Ishikawa (cell line): ENCODE measurements at regions not wholly inside any gene's neighbourhood (a gene's known extent, or its start where the extent isn't known, plus 50 kb on each side); places are given as distances from the start of the nearest gene placed in this dataset.

ENCODE experiments used
- CEBPB ChIP-seq: IDR thresholded peaks from 2 replicates; pipeline ENCODE4 v1.6.1; 2012
- CREB1 ChIP-seq: IDR thresholded peaks from 2 replicates; pipeline ENCODE4 v1.6.1; 2012; ENCODE audit warnings: low read depth
- EGR1 ChIP-seq: IDR thresholded peaks from 2 replicates; pipeline ENCODE4 v1.6.1; 2012
- EP300 ChIP-seq: IDR thresholded peaks from 2 replicates; pipeline ENCODE4 v1.6.1; 2012; ENCODE audit warnings: borderline replicate concordance
- FOXM1 ChIP-seq: IDR thresholded peaks from 2 replicates; pipeline ENCODE4 v1.6.1; 2012; ENCODE audit warnings: low read depth, borderline replicate concordance
- NFIC ChIP-seq: IDR thresholded peaks from 2 replicates; pipeline ENCODE4 v1.6.1; 2012
- RAD21 ChIP-seq: IDR thresholded peaks from 2 replicates; pipeline ENCODE4 v1.6.1; 2012; ENCODE audit warnings: low read depth
- REST ChIP-seq: IDR thresholded peaks from 2 replicates; pipeline ENCODE4 v1.6.1; 2012; ENCODE audit warnings: low read depth, mild to moderate bottlenecking
- TAF1 ChIP-seq: IDR thresholded peaks from 2 replicates; pipeline ENCODE4 v1.6.1; 2012; ENCODE audit warnings: low read depth, mild to moderate bottlenecking
- TCF12 ChIP-seq: IDR thresholded peaks from 2 replicates; pipeline ENCODE4 v1.6.1; 2012; ENCODE audit warnings: low read depth
- TEAD4 ChIP-seq: IDR thresholded peaks from 2 replicates; pipeline ENCODE4 v1.6.1; 2012
- YY1 ChIP-seq: IDR thresholded peaks from 2 replicates; pipeline ENCODE4 v1.6.1; 2012; ENCODE audit warnings: low read depth
- ZBTB7A ChIP-seq: IDR thresholded peaks from 2 replicates; pipeline ENCODE4 v1.6.1; 2012; ENCODE audit warnings: low read depth
- TF ChIP-seq, protein P1 (sequence below): IDR thresholded peaks from 2 replicates; pipeline ENCODE4 v1.6.1; 2012
- TF ChIP-seq, protein P2 (sequence below): IDR thresholded peaks from 2 replicates; pipeline ENCODE4 v1.6.1; 2012

GRCh38 chr3:24937228-24937627 lies 442.6 kb upstream of the THRB start:
- TF ChIP-seq, protein P1, sequence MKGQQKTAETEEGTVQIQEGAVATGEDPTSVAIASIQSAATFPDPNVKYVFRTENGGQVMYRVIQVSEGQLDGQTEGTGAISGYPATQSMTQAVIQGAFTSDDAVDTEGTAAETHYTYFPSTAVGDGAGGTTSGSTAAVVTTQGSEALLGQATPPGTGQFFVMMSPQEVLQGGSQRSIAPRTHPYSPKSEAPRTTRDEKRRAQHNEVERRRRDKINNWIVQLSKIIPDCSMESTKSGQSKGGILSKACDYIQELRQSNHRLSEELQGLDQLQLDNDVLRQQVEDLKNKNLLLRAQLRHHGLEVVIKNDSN = no peak
- no peak for TF ChIP-seq TEAD4
- no peak for TF ChIP-seq CREB1
- TF ChIP-seq FOXM1 = no peak
- no peak for TF ChIP-seq RAD21
- no peak for TF ChIP-seq EGR1
- no peak for TF ChIP-seq ZBTB7A
- TF ChIP-seq, protein P2, sequence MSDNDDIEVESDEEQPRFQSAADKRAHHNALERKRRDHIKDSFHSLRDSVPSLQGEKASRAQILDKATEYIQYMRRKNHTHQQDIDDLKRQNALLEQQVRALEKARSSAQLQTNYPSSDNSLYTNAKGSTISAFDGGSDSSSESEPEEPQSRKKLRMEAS = no peak
- no peak for TF ChIP-seq TCF12

DNA sequence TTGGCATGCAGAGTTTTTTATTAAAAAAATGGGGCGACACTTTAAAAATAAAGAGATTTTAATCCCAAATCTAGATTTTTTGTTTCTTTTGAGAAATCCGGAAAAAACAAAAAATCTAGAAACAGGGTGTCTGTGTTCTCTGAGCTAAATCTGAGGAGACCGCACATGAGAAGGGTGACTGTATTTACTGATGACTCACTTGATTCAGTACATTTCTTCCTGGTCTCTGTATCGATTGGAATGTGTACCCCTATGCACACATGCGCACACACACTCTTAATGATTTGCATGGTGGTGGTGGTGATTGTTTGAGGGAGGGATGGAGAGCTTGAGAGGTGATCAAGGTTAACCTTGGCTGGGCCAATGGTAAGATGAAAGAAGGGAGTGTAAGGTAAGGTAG lies 443.1 kb upstream of the THRB start:
- TF ChIP-seq TCF12 (no peak), FOXM1 (no peak), CEBPB (no peak), EP300 (no peak), RAD21 (no peak), NFIC (no peak), EGR1 (no peak), TAF1 (no peak), YY1 (no peak)
- TF ChIP-seq, protein P1 = no peak

GRCh38 chr3:24943961-24944360 lies 449.3 kb upstream of the THRB start:
- TF ChIP-seq NFIC = no peak
- no peak for TF ChIP-seq TAF1
- no peak for TF ChIP-seq TCF12
- no peak for TF ChIP-seq TEAD4
- no peak for TF ChIP-seq RAD21
- TF ChIP-seq REST = no peak
- TF ChIP-seq ZBTB7A = no peak
- TF ChIP-seq EP300 = no peak
- TF ChIP-seq CREB1 = no peak

- TF ChIP-seq FOXM1 = no peak
- TF ChIP-seq TEAD4 = no peak
- TF ChIP-seq TCF12 = no peak
- no peak for TF ChIP-seq ZBTB7A
- TF ChIP-seq, protein P2 = no peak
Measured at GRCh38 chr3:24944805-24945520, 450.3 kb upstream of the THRB start.

DNA sequence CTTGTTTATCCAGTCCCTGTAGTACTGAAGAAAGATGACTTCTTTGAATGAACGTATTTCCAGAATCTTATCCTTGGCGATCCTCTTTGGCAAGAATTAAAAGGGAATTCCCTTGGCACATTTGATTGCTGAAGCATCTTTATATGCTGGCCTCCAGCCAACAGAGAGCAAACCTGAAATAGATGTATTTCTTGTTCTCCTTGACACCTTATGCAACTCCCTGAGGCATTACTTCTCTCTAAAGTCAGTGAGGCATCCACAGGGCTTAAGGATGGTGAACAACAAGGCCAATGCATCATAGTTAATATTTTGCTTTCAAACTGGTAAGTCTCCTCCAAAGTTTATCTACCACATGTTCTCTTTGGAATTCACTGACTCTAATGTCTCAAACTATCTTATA lies 450.9 kb upstream of the THRB start:
- TF ChIP-seq EP300 (no peak), ZBTB7A (no peak), TEAD4 (no peak), RAD21 (no peak), CEBPB (no peak), TAF1 (no peak), REST (no peak), FOXM1 (no peak), EGR1 (no peak), CREB1 (no peak), NFIC (no peak), YY1 (no peak), TCF12 (no peak)
- TF ChIP-seq, protein P1 = no peak
- TF ChIP-seq, protein P2 = no peak
